H9 (cell line): ENCODE measurements at regions not wholly inside any gene's neighbourhood (a gene's known extent, or its start where the extent isn't known, plus 50 kb on each side); places are given as distances from the start of the nearest gene placed in this dataset.

Experiments
- DNase-seq: peaks from one replicate; pipeline ENCODE4 v3.0.0-alpha.2; 2017
- H2AFZ ChIP-seq: one replicate; pipeline ENCODE4 v1.6.1; 2013; ENCODE audit warnings: mild to moderate bottlenecking, low read length, control low read depth, moderate library complexity
- H2AK5ac ChIP-seq: 2 replicates; pipeline ENCODE4 v1.6.1; 2013; ENCODE audit warnings: low read length, control low read depth, mixed read lengths; ENCODE audit not compliant: insufficient read length
- H2BK120ac ChIP-seq: one replicate; pipeline ENCODE4 v1.6.1; 2013; ENCODE audit warnings: low read depth, mild to moderate bottlenecking, low read length, control low read depth, inconsistent platforms; ENCODE audit not compliant: poor library complexity, severe bottlenecking
- H2BK12ac ChIP-seq: 2 replicates; pipeline ENCODE4 v1.6.1; 2013; ENCODE audit warnings: low read length, control low read depth, mixed read lengths, low read depth; ENCODE audit not compliant: insufficient read length
- H2BK15ac ChIP-seq: 2 replicates; pipeline ENCODE4 v1.6.1; 2013; ENCODE audit warnings: low read depth, low read length, control low read depth
- H2BK20ac ChIP-seq: one replicate; pipeline ENCODE4 v1.6.1; 2013; ENCODE audit warnings: low read depth, mild to moderate bottlenecking, low read length, control low read depth, inconsistent platforms; ENCODE audit not compliant: poor library complexity, severe bottlenecking
- H2BK5ac ChIP-seq: 2 replicates; pipeline ENCODE4 v1.6.1; 2013; ENCODE audit warnings: low read length, control low read depth, mixed read lengths; ENCODE audit not compliant: insufficient read length
- H3K14ac ChIP-seq: 2 replicates; pipeline ENCODE4 v1.6.1; 2013; ENCODE audit warnings: low read length, control low read depth; ENCODE audit not compliant: insufficient read depth
- H3K18ac ChIP-seq: 2 replicates; pipeline ENCODE4 v1.6.1; 2013; ENCODE audit warnings: low read depth, mild to moderate bottlenecking, mixed read lengths, low read length, control low read depth; ENCODE audit not compliant: insufficient read length
- H3K23ac ChIP-seq: 2 replicates; pipeline ENCODE4 v1.6.1; 2013; ENCODE audit warnings: low read length, control low read depth, mixed read lengths, low read depth; ENCODE audit not compliant: insufficient read length
- H3K23me2 ChIP-seq: 2 replicates; pipeline ENCODE4 v1.6.1; 2013; ENCODE audit warnings: low read depth, mild to moderate bottlenecking, mixed read lengths, low read length, control low read depth; ENCODE audit not compliant: insufficient read length, poor library complexity, severe bottlenecking
- H3K27ac ChIP-seq: 2 replicates; pipeline ENCODE4 v1.5.1; 2013; ENCODE audit warnings: low read length, control low read depth, mixed read lengths, low read depth; ENCODE audit not compliant: insufficient read length
- H3K27me3 ChIP-seq: 2 replicates; pipeline ENCODE4 v1.6.1; 2013; ENCODE audit warnings: low read length, control low read depth, inconsistent platforms; ENCODE audit not compliant: insufficient read depth
- H3K4ac ChIP-seq: 2 replicates; pipeline ENCODE4 v1.6.1; 2013; ENCODE audit warnings: low read depth, mild to moderate bottlenecking, control low read depth, inconsistent platforms, low read length, moderate library complexity
- H3K4me1 ChIP-seq: 2 replicates; pipeline ENCODE4 v1.6.1; 2013; ENCODE audit warnings: low read length, control low read depth, inconsistent platforms; ENCODE audit not compliant: insufficient read depth
- H3K4me2 ChIP-seq: 2 replicates; pipeline ENCODE4 v1.6.1; 2013; ENCODE audit warnings: low read length, control low read depth, mixed read lengths; ENCODE audit not compliant: insufficient read length, insufficient read depth
- H3K56ac ChIP-seq: 2 replicates; pipeline ENCODE4 v1.6.1; 2013; ENCODE audit warnings: low read depth, mild to moderate bottlenecking, mixed read lengths, low read length, control low read depth; ENCODE audit not compliant: insufficient read length
- H3K79me1 ChIP-seq: 2 replicates; pipeline ENCODE4 v1.6.1; 2013; ENCODE audit warnings: low read depth, mild to moderate bottlenecking, moderate library complexity, low read length, control low read depth, inconsistent platforms; ENCODE audit not compliant: insufficient read depth, poor library complexity, severe bottlenecking
- H3K79me2 ChIP-seq: 2 replicates; pipeline ENCODE4 v1.6.1; 2013; ENCODE audit warnings: low read length, control low read depth, inconsistent platforms; ENCODE audit not compliant: insufficient read depth
- H3K9ac ChIP-seq: 2 replicates; pipeline ENCODE4 v1.6.1; 2013; ENCODE audit warnings: low read length, control low read depth, mixed read lengths; ENCODE audit not compliant: insufficient read length; ENCODE audit errors: extremely low read depth
- H3K9me3 ChIP-seq: one replicate; pipeline ENCODE4 v1.6.1; 2013; ENCODE audit warnings: low read depth, low read length, inconsistent platforms; ENCODE audit not compliant: control insufficient read depth
- H3T11ph ChIP-seq: one replicate; pipeline ENCODE4 v1.6.1; 2013; ENCODE audit warnings: mild to moderate bottlenecking, low read length, control low read depth, inconsistent platforms
- H4K20me1 ChIP-seq: one replicate; pipeline ENCODE4 v1.6.1; 2013; ENCODE audit not compliant: control insufficient read depth, insufficient read length, insufficient read depth
- H4K5ac ChIP-seq: 2 replicates; pipeline ENCODE4 v1.6.1; 2013; ENCODE audit warnings: low read depth, mild to moderate bottlenecking, mixed read lengths, low read length, control low read depth; ENCODE audit not compliant: insufficient read length
- H4K8ac ChIP-seq: replicated peaks from 2 replicates; pipeline ENCODE4 v1.6.1; 2013; ENCODE audit warnings: low read length, control low read depth, mixed read lengths, low read depth; ENCODE audit not compliant: insufficient read length
- H4K91ac ChIP-seq: 2 replicates; pipeline ENCODE4 v1.6.1; 2013; ENCODE audit warnings: low read depth, mild to moderate bottlenecking, moderate library complexity, mixed read lengths, low read length, control low read depth; ENCODE audit not compliant: insufficient read length
- H3K27ac Mint-ChIP-seq, 3 experiments: 2 replicates in 2 of 3; 3 replicates in 1 of 3; pipeline ENCODE4 v1.8.0; 2020 to 2021; ENCODE audit warnings: mixed read lengths in 3 of 3, mild to moderate bottlenecking in 1 of 3, moderate library complexity in 1 of 3
- H3K27me3 Mint-ChIP-seq: 2 replicates; pipeline ENCODE4 v1.8.0; 2021; ENCODE audit warnings: low read depth, mild to moderate bottlenecking, moderate library complexity, mixed read lengths
- H3K36me3 Mint-ChIP-seq, 3 experiments: 2 replicates in 2 of 3; 3 replicates in 1 of 3; pipeline ENCODE4 v1.8.0; 2020 to 2021; ENCODE audit warnings: low read depth in 3 of 3, mixed read lengths in 3 of 3; ENCODE audit not compliant: insufficient read depth in 1 of 3
- H3K4me1 Mint-ChIP-seq, 2 experiments: 2 replicates each; pipeline ENCODE4 v1.8.0; 2020; ENCODE audit warnings: mixed read lengths in 2 of 2
- H3K4me3 Mint-ChIP-seq, 2 experiments: 2 replicates in 1 of 2; 3 replicates in 1 of 2; pipeline ENCODE4 v1.8.0; 2020 to 2021; ENCODE audit warnings: mild to moderate bottlenecking in 2 of 2, mixed read lengths in 2 of 2, moderate library complexity in 1 of 2
- H3K9me3 Mint-ChIP-seq, 2 experiments: 2 replicates in 1 of 2; 3 replicates in 1 of 2; pipeline ENCODE4 v1.8.0; 2020; ENCODE audit warnings: mild to moderate bottlenecking in 2 of 2, mixed read lengths in 2 of 2, moderate library complexity in 1 of 2
- WGBS: extraction: QIAGEN DNeasy Blood & Tissue Kit; methylation state at CpG from one replicate; pipeline ENCODE4 v1.1.7; 2013; ENCODE audit warnings: missing lambda C conversion rate, low lambda C conversion rate, mixed read lengths; ENCODE audit not compliant: insufficient read length; ENCODE audit errors: extremely low coverage; 5-methylcytosine and 5-hydroxymethylcytosine counted together
- TF ChIP-seq, protein P1 (sequence below): fragments of 200-600 bp; sonication (generic); conservative IDR thresholded peaks from 3 replicates; pipeline ENCODE4 v1.8.0; 2021; ENCODE audit warnings: antibody characterized with exemption, mild to moderate bottlenecking

DNA sequence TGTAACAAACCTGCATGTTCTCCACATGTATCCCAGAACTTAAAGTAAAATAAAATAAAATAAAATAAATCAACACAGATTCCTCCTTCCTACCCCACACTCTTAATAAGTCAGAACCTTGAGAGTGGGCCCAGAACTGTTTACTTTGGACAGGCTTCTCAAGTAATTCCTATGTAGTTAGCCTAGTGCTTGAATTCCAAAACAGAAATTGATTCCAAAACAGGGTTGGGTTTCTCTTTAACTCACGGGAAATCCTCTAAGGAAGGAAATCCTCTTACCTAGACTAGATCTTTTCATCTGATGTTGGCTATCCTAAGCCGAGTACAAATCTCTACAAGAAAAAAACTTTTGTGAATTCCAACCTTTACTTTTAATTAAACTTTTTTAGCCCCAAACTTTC lies 324.7 kb upstream of the C16orf82 start:
- no peak overlapping the region for H3K9ac ChIP-seq
- H4K8ac ChIP-seq: no peak overlapping the region
- H2BK20ac ChIP-seq: no peak overlapping the region
- no peak overlapping the region for H3T11ph ChIP-seq
- H3K23me2 ChIP-seq: no peaks in the 10 kb centered on the region
- no peak overlapping the region for H2BK120ac ChIP-seq
- H4K91ac ChIP-seq: no peak overlapping the region
- no peak overlapping the region for H3K56ac ChIP-seq
- no CpG with 5 or more reads among the region's 2 CpGs for WGBS
- no peaks in the 10 kb centered on the region for H3K9me3 ChIP-seq
- peaks cover 5% of the 10 kb centered on the region; the same call in 1 of the 2 replicates for H3K27me3 ChIP-seq
- H2BK12ac ChIP-seq: no peak overlapping the region
- no peaks in the 10 kb centered on the region for H3K9me3 Mint-ChIP-seq
- H3K4me1 Mint-ChIP-seq: peaks cover 8% of the 10 kb centered on the region in 2 experiments
- no peak overlapping the region for H2AFZ ChIP-seq
- H3K18ac ChIP-seq: no peak overlapping the region
- H3K4me2 ChIP-seq: no peak overlapping the region
- no peaks in the 10 kb centered on the region for H3K79me2 ChIP-seq
- H3K79me1 ChIP-seq: no peaks in the 10 kb centered on the region
- H3K27me3 Mint-ChIP-seq: peaks cover 63% of the 10 kb centered on the region
- no peak overlapping the region for H3K14ac ChIP-seq
- no peaks in the 10 kb centered on the region for H3K36me3 Mint-ChIP-seq
- H3K27ac ChIP-seq: no peak overlapping the region
- DNase-seq: no peak
- H3K4me1 ChIP-seq: no peaks in the 10 kb centered on the region; the same call in 1 of the 2 replicates
- no peak overlapping the region for H3K23ac ChIP-seq
- H3K27ac Mint-ChIP-seq: no peak overlapping the region
- no peak overlapping the region for H2BK15ac ChIP-seq
- TF ChIP-seq, protein P1, sequence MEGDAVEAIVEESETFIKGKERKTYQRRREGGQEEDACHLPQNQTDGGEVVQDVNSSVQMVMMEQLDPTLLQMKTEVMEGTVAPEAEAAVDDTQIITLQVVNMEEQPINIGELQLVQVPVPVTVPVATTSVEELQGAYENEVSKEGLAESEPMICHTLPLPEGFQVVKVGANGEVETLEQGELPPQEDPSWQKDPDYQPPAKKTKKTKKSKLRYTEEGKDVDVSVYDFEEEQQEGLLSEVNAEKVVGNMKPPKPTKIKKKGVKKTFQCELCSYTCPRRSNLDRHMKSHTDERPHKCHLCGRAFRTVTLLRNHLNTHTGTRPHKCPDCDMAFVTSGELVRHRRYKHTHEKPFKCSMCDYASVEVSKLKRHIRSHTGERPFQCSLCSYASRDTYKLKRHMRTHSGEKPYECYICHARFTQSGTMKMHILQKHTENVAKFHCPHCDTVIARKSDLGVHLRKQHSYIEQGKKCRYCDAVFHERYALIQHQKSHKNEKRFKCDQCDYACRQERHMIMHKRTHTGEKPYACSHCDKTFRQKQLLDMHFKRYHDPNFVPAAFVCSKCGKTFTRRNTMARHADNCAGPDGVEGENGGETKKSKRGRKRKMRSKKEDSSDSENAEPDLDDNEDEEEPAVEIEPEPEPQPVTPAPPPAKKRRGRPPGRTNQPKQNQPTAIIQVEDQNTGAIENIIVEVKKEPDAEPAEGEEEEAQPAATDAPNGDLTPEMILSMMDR: no peak
- H2AK5ac ChIP-seq: no peak overlapping the region
- no peak overlapping the region for H3K4ac ChIP-seq
- no peak overlapping the region for H3K4me3 Mint-ChIP-seq
- no peaks in the 10 kb centered on the region for H4K20me1 ChIP-seq
- no peak overlapping the region for H4K5ac ChIP-seq
- H2BK5ac ChIP-seq: no peak overlapping the region
